Heart right ventricle (tissue), 16 donors: ENCODE measurements at regions not wholly inside any gene's neighbourhood (a gene's known extent, or its start where the extent isn't known, plus 50 kb on each side); places are given as distances from the start of the nearest gene placed in this dataset.

Experiments used
- ATAC-seq, 8 donors: fragments of 200-7000 bp; cut with Tn5 transposase; one replicate each; pipeline ENCODE4 v1.9.1; 2020; ENCODE audit warnings: mild to moderate bottlenecking in 8 of 8, moderate library complexity in 8 of 8, moderate number of reproducible peaks in 1 of 8
- DNase-seq, 2 donors: peaks; one replicate each; pipeline ENCODE4 v3.0.0-alpha.2; 2020
- H3K27ac ChIP-seq, 10 donors: fragments of 200-600 bp; sonication (generic) in 2 of 10; one replicate each; pipeline versions ENCODE4 v1.5.0 to v1.8.0; 2020 to 2022; ENCODE audit warnings: mild to moderate bottlenecking in 3 of 10
- H3K27me3 ChIP-seq, 7 donors: fragments of 200-600 bp; one replicate each; pipeline ENCODE4 v1.8.0; 2021 to 2022; ENCODE audit warnings: mild to moderate bottlenecking in 2 of 7
- H3K36me3 ChIP-seq, 9 donors: fragments of 200-600 bp; sonication (generic) in 1 of 9; one replicate each; pipeline versions ENCODE4 v1.5.0 to v1.8.0; 2020 to 2022; ENCODE audit warnings: mild to moderate bottlenecking in 2 of 9
- H3K4me1 ChIP-seq, 9 donors: fragments of 200-600 bp; sonication (generic) in 1 of 9; one replicate each; pipeline versions ENCODE4 v1.5.0 to v1.8.0; 2020 to 2022; ENCODE audit warnings: mild to moderate bottlenecking in 4 of 9
- H3K4me3 ChIP-seq, 10 donors: fragments of 200-600 bp; sonication (generic) in 2 of 10; one replicate each; pipeline versions ENCODE4 v1.5.0 to v1.8.0; 2020 to 2022; ENCODE audit warnings: mild to moderate bottlenecking in 7 of 10, moderate library complexity in 2 of 10
- H3K9me3 ChIP-seq, 11 donors: fragments of 200-600 bp in 10 of 11; sonication (generic) in 2 of 11; one replicate each; pipeline versions ENCODE4 v1.5.0 to v1.8.0; 2013 to 2022; ENCODE audit warnings: mild to moderate bottlenecking in 2 of 11, control low read depth in 1 of 11, moderate library complexity in 1 of 11
- CTCF ChIP-seq, 9 donors: fragments of 200-600 bp; sonication (generic) in 2 of 9; IDR thresholded peaks; one replicate each; pipeline versions ENCODE4 v1.5.0 to v1.8.0; 2021 to 2022; ENCODE audit warnings: antibody characterized with exemption in 9 of 9, mild to moderate bottlenecking in 5 of 9, moderate library complexity in 1 of 9
- WGBS, 2 donors: extraction: QIAGEN DNeasy Blood & Tissue Kit; methylation state at CpG; one replicate each; pipeline ENCODE4 v1.1.7; 2013; ENCODE audit warnings: inconsistent platforms in 1 of 2; 5-methylcytosine and 5-hydroxymethylcytosine counted together
- intact Hi-C, 10 donors: fragments of 100-400 bp; cut with DNase I; formaldehyde crosslinking; loops; one replicate each; pipeline versions ENCODE4 v1.11.1 to v1.14.2; 2022
- donor health status: Arrhythmogenic right ventricular cardiomyopathy.
- donor health status: ischemic (EF 13 %, LVEDD 7.1; RV severe dilation, severe dysfunction).
- donor health status: healthy with polysubstance abuse.
- donor health status: DM: no; HTN: yes; CAD: no.
- donor health status: DM: no; HTN: no; CAD: no.
- donor health status: ischemic (EF 25% LVEDD 6.9; RV normal size, moderate dysfunction).
- donor health status: ischemic (EF 25% LVEDD 5.7; RV mildly dilated, moderate dysfunction).
- donor health status: healthy.
- donor health status: DM: yes; HTN: yes; CAD: no.
- donor health status: Ischemic cardiomyopathy.
- donor health status: ischemic (EF 35%, LVEDD 5.7; RV mildly dilated, moderate dysfunction).
- donor health status: nonischemic (EF 11% LVEDD 7.7; RV severe dilation, severe dysfunction).
- donor health status: DM: yes; HTN: yes; CAD: no.
- donor health status: PGD.
- donor health status: ischemic (EF 29% LVEDD 5.4; RV normal size, mild dysfunction).
- donor health status: nonischemic (EF 23%, LVEDD 6.1; RV moderate dilation, normal function).

GRCh38 chr9:88750832-88751360 is 215.9 kb downstream of the NXNL2 start:
- no peaks in the 10 kb centered on the region for H3K27me3 ChIP-seq
- intact Hi-C loops = no loop called here
- peaks cover 0 to 58% (median 38%) of the 10 kb centered on the region in 9 donors for H3K4me1 ChIP-seq
- H3K9me3 ChIP-seq = peaks cover 0 to 12% (median 0%) of the 10 kb centered on the region in 11 donors
- no peak for TF ChIP-seq CTCF (IDR thresholded peaks at IDR 0.05)
- WGBS, 2 donors = 82 to 85% methylated on average over 3 of the region's 3 CpGs
- ATAC-seq (no peak), DNase-seq (no peak)
- H3K27ac ChIP-seq = no peak overlapping the region
- no peaks in the 10 kb centered on the region for H3K36me3 ChIP-seq
- no peak overlapping the region for H3K4me3 ChIP-seq

DNA sequence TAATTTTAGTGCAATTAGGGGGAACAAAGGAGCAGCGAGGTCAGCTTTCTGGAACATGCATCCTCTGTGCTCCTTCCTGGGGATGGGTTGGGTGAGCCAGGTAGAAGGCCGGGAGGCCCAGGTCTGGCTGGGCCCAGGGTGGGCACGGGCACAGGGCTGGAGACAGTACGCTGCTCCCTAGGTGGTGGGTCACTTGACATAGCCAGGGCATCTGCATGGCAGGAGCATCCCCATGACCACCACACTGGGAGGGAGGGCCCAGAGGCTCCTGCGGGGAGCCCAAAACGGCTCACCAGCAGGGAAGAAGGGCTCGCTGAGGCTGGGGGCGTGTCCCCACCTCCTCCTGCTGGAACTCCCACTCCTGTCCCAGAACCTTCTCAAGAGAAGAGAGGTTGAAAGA is 216.8 kb downstream of the NXNL2 start:
- Histone ChIP-seq H3K27ac (no peak overlapping the region), H3K36me3 (no peaks in the 10 kb centered on the region), H3K27me3 (no peaks in the 10 kb centered on the region), H3K4me1 (peaks cover 0 to 49% (median 35%) of the 10 kb centered on the region in 9 donors), H3K9me3 (peaks cover 0 to 12% (median 0%) of the 10 kb centered on the region in 11 donors), H3K4me3 (no peak overlapping the region)
- TF ChIP-seq CTCF (IDR thresholded peaks at IDR 0.05) = no peak
- ATAC-seq (no peak), DNase-seq (no peak)
- intact Hi-C loops = no loop called here
- WGBS, 2 donors = 91 to 92% methylated on average over 8 of the region's 8 CpGs

- Histone ChIP-seq H3K4me3 (no peak overlapping the region), H3K9me3 (peaks cover 0 to 12% (median 0%) of the 10 kb centered on the region in 11 donors), H3K36me3 (no peaks in the 10 kb centered on the region), H3K4me1 (peaks cover 0 to 31% (median 18%) of the 10 kb centered on the region in 9 donors), H3K27ac (peak overlapping the region in 9 of 10 donors; percentile 10 to 69 (median 53)), H3K27me3 (no peaks in the 10 kb centered on the region)
- DNase-seq (peak in 1 of 2 donors; percentile 71), ATAC-seq (peak; percentile 56 to 91 (median 78))
- intact Hi-C loops = no loop called here
- WGBS, 2 donors = 46 to 56% methylated on average over 7 of the region's 7 CpGs
- TF ChIP-seq CTCF (IDR thresholded peaks at IDR 0.05) = no peak
These were observed 218.9 kb downstream of the NXNL2 start for GRCh38 chr9:88753691-88754367.

DNA sequence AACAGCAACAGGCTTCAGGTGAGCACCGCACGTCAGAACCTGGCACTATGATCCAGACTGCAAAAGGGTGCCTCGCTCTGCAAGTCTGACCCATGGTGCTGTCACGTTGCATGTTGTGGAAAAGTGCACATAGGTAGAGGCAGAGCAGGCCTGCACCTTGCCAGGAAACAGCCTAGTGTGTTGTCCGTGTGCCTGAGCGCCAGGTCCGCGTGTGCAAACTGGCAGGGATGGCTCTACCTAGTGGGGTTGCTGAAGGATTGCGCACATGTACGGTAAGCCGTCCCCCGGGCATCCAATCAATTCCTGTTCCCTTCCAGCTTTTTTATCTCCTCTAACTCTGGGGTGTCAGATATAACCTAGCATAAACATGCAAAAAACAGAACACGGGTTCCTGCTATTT is 219.5 kb downstream of the NXNL2 start:
- peak in 4 of 8 donors; percentile 4 to 20 (median 11) for ATAC-seq
- 91% methylated on average over 13 of the region's 13 CpGs for WGBS, 2 donors
- intact Hi-C loops = no loop called here

More for the DNA sequence above, 219.5 kb downstream of the NXNL2 start:
- H3K27ac ChIP-seq = peak overlapping the region in 8 of 10 donors; percentile 23 to 69 (median 53)
- no peaks in the 10 kb centered on the region for H3K27me3 ChIP-seq
- peaks cover 0 to 12% (median 0%) of the 10 kb centered on the region in 11 donors for H3K9me3 ChIP-seq
- no peaks in the 10 kb centered on the region for H3K36me3 ChIP-seq
- DNase-seq = no peak
- peaks cover 0 to 30% (median 14%) of the 10 kb centered on the region in 9 donors for H3K4me1 ChIP-seq
- no peak for TF ChIP-seq CTCF (IDR thresholded peaks at IDR 0.05)
- no peak overlapping the region for H3K4me3 ChIP-seq
